BLaER1 treated with 17β-estradiol and CSF1 and Interleukin-3, amounts not matched to agents 10 nM and 100 nM (cell line): ENCODE measurements at regions not wholly inside any gene's neighbourhood (a gene's known extent, or its start where the extent isn't known, plus 50 kb on each side); places are given as distances from the start of the nearest gene placed in this dataset.
"Not testable (repeated sequence)": the region's sequence is repeated elsewhere in the genome, so short reads cannot be mapped to it uniquely, and the experiment has no call there.

Experiments
- H3K27ac ChIP-seq, 11 experiments: shearing (Covaris generic); formaldehyde crosslinking; 2 replicates each; pipeline ENCODE4 v1.8.1; 2022
- H3K27me3 ChIP-seq, 11 experiments: shearing (Covaris generic); formaldehyde crosslinking; 2 replicates each; pipeline ENCODE4 v1.8.1; 2022
- H3K36me3 ChIP-seq, 11 experiments: shearing (Covaris generic); formaldehyde crosslinking; 2 replicates each; pipeline ENCODE4 v1.8.1; 2022
- H3K4me1 ChIP-seq, 10 experiments: shearing (Covaris generic); formaldehyde crosslinking; 2 replicates each; pipeline ENCODE4 v1.8.1; 2022
- H3K4me2 ChIP-seq, 11 experiments: shearing (Covaris generic); formaldehyde crosslinking; 2 replicates each; pipeline ENCODE4 v1.8.1; 2022
- H3K4me3 ChIP-seq, 10 experiments: shearing (Covaris generic); formaldehyde crosslinking; 2 replicates each; pipeline ENCODE4 v1.8.1; 2022
- H3K9ac ChIP-seq, 11 experiments: shearing (Covaris generic); formaldehyde crosslinking; 2 replicates each; pipeline ENCODE4 v1.8.1; 2022
- H3K9me3 ChIP-seq, 11 experiments: shearing (Covaris generic); formaldehyde crosslinking; replicated peaks in 1 of 11; 2 replicates each; pipeline ENCODE4 v1.8.1; 2022
- H4K20me1 ChIP-seq, 11 experiments: shearing (Covaris generic); formaldehyde crosslinking; 2 replicates each; pipeline ENCODE4 v1.8.1; 2022
- Cebpa-rat ChIP-seq, 11 experiments: shearing (Covaris generic); IDR thresholded peaks; 2 replicates each; pipeline ENCODE4 v1.8.1; 2022

GRCh38 chr13:42373048-42373812 lies 101.3 kb downstream of the AKAP11 start:
- no peak for TF ChIP-seq Cebpa-rat (IDR thresholded peaks at IDR 0.05)
- no peak overlapping the region for H3K4me2 ChIP-seq
- H3K9ac ChIP-seq, result no peak overlapping the region
- no peaks in the 10 kb centered on the region for H3K36me3 ChIP-seq
- H3K4me1 ChIP-seq, result peaks cover 25 to 56% (median 36%) of the 10 kb centered on the region in 10 experiments
- H4K20me1 ChIP-seq, result no peaks in the 10 kb centered on the region
- no peak overlapping the region for H3K27ac ChIP-seq
- no peaks in the 10 kb centered on the region for H3K27me3 ChIP-seq
- H3K9me3 ChIP-seq, result peaks cover 0 to 26% (median 9%) of the 10 kb centered on the region in 11 experiments; a peak in 12 of 22 replicates
- H3K4me3 ChIP-seq, result no peak overlapping the region

- no peak overlapping the region for H3K4me3 ChIP-seq
Observed at GRCh38 chr13:42375663-42376062, 103.7 kb downstream of the AKAP11 start.

GRCh38 chr13:42377640-42378382 lies 105.9 kb downstream of the AKAP11 start:
- Histone ChIP-seq H3K4me2 (peak overlapping the region; percentile 73 to 88 (median 83)), H3K27ac (peak overlapping the region; percentile 57 to 97 (median 87); a peak in 21 of 22 replicates), H3K36me3 (0 out of 22 replicates have a peak, but pooled peaks cover 0 to 9% (median 0%) of the 10 kb centered on the region in 11 experiments), H3K27me3 (no peaks in the 10 kb centered on the region), H3K9me3 (peaks cover 16 to 30% (median 26%) of the 10 kb centered on the region in 11 experiments), H3K9ac (peak overlapping the region; percentile 34 to 80 (median 64); a peak in 21 of 22 replicates), H3K4me1 (peaks cover 40 to 63% (median 52%) of the 10 kb centered on the region in 10 experiments), H4K20me1 (no peaks in the 10 kb centered on the region), H3K4me3 (peak overlapping the region in 8 of 10 experiments; percentile 5 to 43 (median 19); a peak in 8 of 20 replicates)
- TF ChIP-seq Cebpa-rat (IDR thresholded peaks at IDR 0.05), result peak in 4 of 11 experiments; percentile 9 to 65 (median 36); a peak in 3 of 22 replicates

More at GRCh38 chr13:42375663-42376062, 103.7 kb downstream of the AKAP11 start:
- Histone ChIP-seq H3K27me3 (no peaks in the 10 kb centered on the region), H3K36me3 (no peaks in the 10 kb centered on the region), H3K9me3 (peaks cover 0 to 21% (median 9%) of the 10 kb centered on the region in 11 experiments; a peak in 13 of 22 replicates), H3K4me2 (0 out of 22 replicates have a peak overlapping the region, but pooled peaks of 1 of the 11 experiments have one; percentile 46), H4K20me1 (no peaks in the 10 kb centered on the region), H3K4me1 (peaks cover 38 to 65% (median 48%) of the 10 kb centered on the region in 10 experiments), H3K27ac (no peak overlapping the region; a peak in 1 of 22 replicates), H3K9ac (no peak overlapping the region)
- TF ChIP-seq Cebpa-rat (IDR thresholded peaks at IDR 0.05), result no peak

GRCh38 chr13:42378383-42378780 lies 106.4 kb downstream of the AKAP11 start:
- H3K27ac ChIP-seq, result peak overlapping the region; percentile 57 to 97 (median 87); a peak in 21 of 22 replicates
- no peaks in the 10 kb centered on the region for H4K20me1 ChIP-seq
- H3K4me2 ChIP-seq, result peak overlapping the region; percentile 73 to 88 (median 83)
- H3K4me3 ChIP-seq, result peak overlapping the region in 7 of 10 experiments; percentile 5 to 43 (median 20); a peak in 7 of 20 replicates
- TF ChIP-seq Cebpa-rat (IDR thresholded peaks at IDR 0.05), result no peak
- H3K9me3 ChIP-seq, result peaks cover 21 to 36% (median 26%) of the 10 kb centered on the region in 11 experiments
- peak overlapping the region; percentile 34 to 80 (median 64); a peak in 21 of 22 replicates for H3K9ac ChIP-seq
- H3K36me3 ChIP-seq, result 0 out of 22 replicates have a peak, but pooled peaks cover 0 to 9% (median 0%) of the 10 kb centered on the region in 11 experiments
- no peaks in the 10 kb centered on the region for H3K27me3 ChIP-seq
- peaks cover 40 to 63% (median 52%) of the 10 kb centered on the region in 10 experiments for H3K4me1 ChIP-seq

- peak overlapping the region; percentile 73 to 88 (median 83); a peak in 21 of 22 replicates for H3K4me2 ChIP-seq
- H4K20me1 ChIP-seq, result no peaks in the 10 kb centered on the region
- TF ChIP-seq Cebpa-rat (IDR thresholded peaks at IDR 0.05), result no peak
- H3K27ac ChIP-seq, result peak overlapping the region; percentile 57 to 97 (median 87); a peak in 21 of 22 replicates
- peaks cover 40 to 63% (median 52%) of the 10 kb centered on the region in 10 experiments for H3K4me1 ChIP-seq
- peak overlapping the region in 1 of 10 experiments; percentile 1; a peak in 1 of 20 replicates for H3K4me3 ChIP-seq
- H3K9ac ChIP-seq, result peak overlapping the region in 5 of 11 experiments; percentile 68 to 80 (median 76); a peak in 9 of 22 replicates
- H3K27me3 ChIP-seq, result no peaks in the 10 kb centered on the region
- 0 out of 22 replicates have a peak, but pooled peaks cover 0 to 9% (median 0%) of the 10 kb centered on the region in 11 experiments for H3K36me3 ChIP-seq
- peaks cover 25 to 41% (median 32%) of the 10 kb centered on the region in 11 experiments for H3K9me3 ChIP-seq
Observed at GRCh38 chr13:42379241-42379640, 107.3 kb downstream of the AKAP11 start.

GRCh38 chr13:42380420-42381164 lies 108.6 kb downstream of the AKAP11 start:
- Histone ChIP-seq H3K36me3 (0 out of 22 replicates have a peak, but pooled peaks cover 0 to 9% (median 0%) of the 10 kb centered on the region in 11 experiments), H4K20me1 (no peaks in the 10 kb centered on the region), H3K27ac (peak overlapping the region in 10 of 11 experiments; percentile 9 to 97 (median 88); a peak in 15 of 22 replicates), H3K4me2 (peak overlapping the region; percentile 53 to 88 (median 80); a peak in 21 of 22 replicates), H3K4me1 (peaks cover 40 to 56% (median 51%) of the 10 kb centered on the region in 10 experiments), H3K27me3 (no peaks in the 10 kb centered on the region), H3K4me3 (peak overlapping the region in 1 of 10 experiments; percentile 2; a peak in 1 of 20 replicates), H3K9me3 (peaks cover 25 to 46% (median 34%) of the 10 kb centered on the region in 11 experiments), H3K9ac (peak overlapping the region in 1 of 11 experiments; percentile 30; a peak in 1 of 22 replicates)
- TF ChIP-seq Cebpa-rat (IDR thresholded peaks at IDR 0.05), result no peak

- no peaks in the 10 kb centered on the region for H3K27me3 ChIP-seq
- H3K4me1 ChIP-seq, result peaks cover 40 to 51% (median 49%) of the 10 kb centered on the region in 10 experiments
- H3K9ac ChIP-seq, result peak overlapping the region in 1 of 11 experiments; percentile 30; a peak in 1 of 22 replicates
- peaks cover 25 to 43% (median 34%) of the 10 kb centered on the region in 11 experiments for H3K9me3 ChIP-seq
- H3K27ac ChIP-seq, result peak overlapping the region in 8 of 11 experiments; percentile 9 to 97 (median 91); a peak in 11 of 22 replicates
- no peaks in the 10 kb centered on the region for H4K20me1 ChIP-seq
- H3K4me3 ChIP-seq, result peak overlapping the region in 1 of 10 experiments; percentile 2; a peak in 1 of 20 replicates
- no peak for TF ChIP-seq Cebpa-rat (IDR thresholded peaks at IDR 0.05)
- 0 out of 22 replicates have a peak, but pooled peaks cover 0 to 9% (median 0%) of the 10 kb centered on the region in 11 experiments for H3K36me3 ChIP-seq
- H3K4me2 ChIP-seq, result peak overlapping the region; percentile 53 to 88 (median 80); a peak in 21 of 22 replicates
Observed at GRCh38 chr13:42381165-42381425, 109.1 kb downstream of the AKAP11 start.

GRCh38 chr13:42381426-42381825 lies 109.5 kb downstream of the AKAP11 start:
- peak overlapping the region in 2 of 11 experiments; percentile 8 to 91; a peak in 1 of 22 replicates for H3K27ac ChIP-seq
- H3K4me1 ChIP-seq, result peaks cover 40 to 48% (median 46%) of the 10 kb centered on the region in 10 experiments
- H3K9me3 ChIP-seq, result peaks cover 25 to 40% (median 30%) of the 10 kb centered on the region in 11 experiments

More at GRCh38 chr13:42381426-42381825, 109.5 kb downstream of the AKAP11 start:
- H3K36me3 ChIP-seq, H3K4me3 ChIP-seq, H3K9ac ChIP-seq, H4K20me1 ChIP-seq, H3K27me3 ChIP-seq: not testable (repeated sequence)
- H3K4me2 ChIP-seq, result peak overlapping the region in 6 of 11 experiments; percentile 53 to 88 (median 77); a peak in 7 of 22 replicates
